NCI-H2227 (cell line): ENCODE measurements at regions not wholly inside any gene's neighbourhood (a gene's known extent, or its start where the extent isn't known, plus 50 kb on each side); places are given as distances from the start of the nearest gene placed in this dataset.

Experiments
- DNase-seq: peaks from one replicate; lab custom pipeline; 2025; ENCODE audit not compliant: unreplicated experiment; lab: John Stamatoyannopoulos, UW

DNA sequence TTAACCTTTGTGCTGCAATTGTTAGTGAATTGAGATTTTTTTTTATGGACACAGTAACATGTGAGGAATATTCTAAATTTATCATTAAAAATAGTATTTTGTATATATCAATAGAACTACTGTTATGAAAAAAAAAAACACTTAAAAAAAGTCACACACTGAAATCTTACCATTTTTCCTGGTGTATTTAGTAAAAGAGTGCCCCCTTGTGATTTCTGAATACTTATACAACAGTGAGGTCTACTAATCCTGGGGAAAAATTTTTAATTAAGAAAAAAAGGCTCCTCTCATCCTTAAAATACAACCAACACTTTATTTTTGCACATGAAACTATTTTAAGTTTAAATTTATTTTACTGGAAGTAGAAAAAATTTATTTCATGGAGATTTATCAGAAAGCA, 56.4 kb upstream of the SPOCK3 start:
- DNase-seq: peak; percentile 1

DNA sequence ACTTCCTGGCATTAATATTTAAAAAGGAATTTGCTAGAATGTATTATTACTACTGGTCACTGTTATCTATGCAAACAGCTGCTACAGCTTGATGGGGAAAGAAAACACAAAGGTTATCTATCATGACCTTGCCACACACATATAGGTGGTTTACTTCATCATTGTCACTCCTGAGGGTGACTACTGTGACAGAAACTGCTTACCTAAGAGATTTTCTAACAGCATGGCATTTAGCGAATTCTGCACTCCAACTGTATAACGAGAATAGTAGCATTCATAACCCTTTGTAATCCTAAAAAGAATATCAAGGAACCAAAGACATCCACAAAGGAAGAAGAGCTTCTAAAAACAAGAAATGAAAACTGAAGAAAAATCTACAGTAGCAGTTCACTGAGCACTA, 74.6 kb upstream of the SPOCK3 start:
- no peak for DNase-seq

DNA sequence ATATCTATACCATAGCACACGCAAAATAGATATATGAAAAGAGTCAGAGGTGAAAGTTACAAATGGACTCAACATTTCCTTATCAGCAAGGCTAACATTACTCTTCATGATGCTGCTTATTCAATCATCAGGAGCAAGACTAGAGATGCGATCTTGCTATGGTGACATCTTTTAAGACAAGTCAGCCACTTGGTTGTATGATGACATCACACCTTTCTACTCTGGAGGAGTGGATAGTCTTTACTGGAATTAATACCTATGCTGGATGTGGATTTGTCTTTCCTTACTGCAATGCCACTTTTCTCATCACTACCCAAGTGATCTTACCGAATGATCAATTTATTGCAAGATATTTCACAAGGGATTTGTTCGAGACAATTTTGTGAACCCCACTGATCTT, 87.0 kb upstream of the SPOCK3 start:
- no peak for DNase-seq

GRCh38 chr4:167339781-167340180, 105.5 kb upstream of the SPOCK3 start:
- DNase-seq: no peak

- DNase-seq: no peak
These were observed 125.4 kb upstream of the SPOCK3 start for GRCh38 chr4:167359711-167360110.

DNA sequence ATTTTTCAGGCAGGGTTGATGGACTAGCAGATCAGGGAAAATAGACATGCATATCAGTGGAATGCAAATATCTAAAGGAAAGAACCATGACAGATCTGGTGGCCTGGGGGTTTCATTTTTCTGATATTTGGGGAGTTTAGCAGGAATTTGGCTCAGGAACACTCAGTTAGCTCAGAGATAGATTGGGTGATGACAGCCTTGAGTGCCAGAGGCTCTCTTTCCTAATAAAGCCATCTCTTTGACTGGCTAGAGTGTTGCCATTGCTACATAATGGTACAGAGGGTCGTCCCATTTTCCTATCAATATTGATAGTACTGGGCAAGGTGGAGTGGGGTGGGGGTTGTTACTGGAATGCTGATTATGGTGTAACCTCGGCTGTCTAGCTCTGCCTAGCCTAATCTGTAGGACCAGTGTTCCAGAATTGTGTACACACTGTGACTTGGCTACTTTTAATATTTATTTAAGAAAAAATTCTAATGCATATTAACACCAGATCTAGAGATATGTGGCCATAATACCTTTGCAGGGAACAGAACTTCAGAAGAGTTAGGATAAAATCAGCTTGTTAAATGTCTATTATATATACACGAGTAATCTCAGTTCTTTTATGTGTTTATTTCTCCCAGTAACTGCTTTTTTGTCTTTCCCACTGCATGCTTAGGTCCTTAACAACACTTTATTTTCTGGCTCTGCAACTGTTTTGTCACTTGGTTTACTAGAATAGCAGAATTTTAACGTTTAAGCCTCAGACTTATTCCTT, 145.0 kb upstream of the SPOCK3 start:
- no peak for DNase-seq

DNA sequence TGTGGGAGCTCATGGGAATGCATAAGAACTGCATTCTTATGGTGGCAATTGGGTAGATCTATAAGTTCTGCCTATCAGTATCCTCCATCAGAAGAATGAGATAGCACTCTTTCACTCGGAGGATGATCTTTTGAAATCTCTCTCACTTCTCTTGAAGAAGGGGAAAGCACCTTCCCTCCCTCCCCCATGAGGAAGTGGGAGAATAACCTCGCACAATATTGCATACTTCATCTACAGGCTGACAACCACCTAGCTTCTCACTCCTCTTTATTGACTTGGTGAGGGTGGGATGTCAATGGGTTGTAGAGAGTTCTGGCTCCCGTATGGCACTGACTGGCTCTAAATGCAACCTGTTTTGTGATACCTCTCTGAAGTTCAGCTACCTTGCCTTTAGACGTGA, 146.7 kb upstream of the SPOCK3 start:
- DNase-seq: no peak

- DNase-seq: no peak
These were observed 149.0 kb upstream of the SPOCK3 start for GRCh38 chr4:167383291-167383690.

- DNase-seq: no peak
These were observed 163.3 kb upstream of the SPOCK3 start for GRCh38 chr4:167397586-167397985.

GRCh38 chr4:167399201-167399600, 164.9 kb upstream of the SPOCK3 start:
- DNase-seq: no peak

GRCh38 chr4:167406181-167406580, 171.9 kb upstream of the SPOCK3 start:
- DNase-seq: no peak

- DNase-seq: no peak
These were observed 181.2 kb upstream of the SPOCK3 start for GRCh38 chr4:167415461-167415860.

GRCh38 chr4:167419468-167420140, 185.3 kb upstream of the SPOCK3 start:
- no peak for DNase-seq

DNA sequence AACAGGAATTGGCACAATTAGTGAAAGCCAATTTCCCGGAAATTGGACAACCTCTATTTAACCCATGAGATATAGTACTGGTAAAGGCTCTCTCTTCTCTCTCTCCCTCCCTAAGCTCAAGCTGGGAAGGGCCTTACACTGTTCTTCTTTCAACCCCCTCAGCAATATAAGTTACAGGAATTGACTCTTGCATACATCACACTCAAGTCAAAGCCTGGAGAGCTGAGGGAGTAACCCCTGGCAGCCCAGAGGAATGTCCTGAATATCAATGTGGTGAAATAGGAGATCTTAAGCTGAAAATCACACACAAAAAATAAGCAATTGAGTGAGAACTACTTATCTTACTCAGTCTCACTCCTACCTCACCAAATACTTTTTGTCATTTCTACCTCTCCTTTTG, 186.9 kb upstream of the SPOCK3 start:
- no peak for DNase-seq

GRCh38 chr4:167424341-167425256, 190.3 kb upstream of the SPOCK3 start:
- DNase-seq: no peak

- no peak for DNase-seq
These were observed 193.9 kb upstream of the SPOCK3 start for GRCh38 chr4:167428156-167428555.

DNA sequence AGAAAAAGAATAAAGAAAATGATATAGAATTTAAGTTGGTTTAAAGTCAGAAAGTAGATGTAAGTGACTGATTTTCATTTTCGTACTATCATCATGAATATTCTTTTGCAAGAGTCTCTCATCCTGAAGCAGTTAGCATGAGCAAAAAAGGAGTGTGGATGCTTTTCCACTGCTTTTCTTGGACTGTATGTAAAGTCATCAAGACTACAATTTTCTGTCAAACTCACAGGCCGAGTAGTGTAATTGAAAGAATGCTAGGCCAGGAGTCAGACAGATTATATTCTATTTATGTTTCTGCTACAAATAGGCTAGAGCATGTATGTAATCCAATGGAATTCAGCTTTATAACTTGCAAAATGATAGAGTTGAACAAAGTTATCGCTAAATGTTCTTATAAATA, 197.1 kb upstream of the SPOCK3 start:
- DNase-seq: no peak

GRCh38 chr4:167435786-167436185, 201.5 kb upstream of the SPOCK3 start:
- no peak for DNase-seq

DNA sequence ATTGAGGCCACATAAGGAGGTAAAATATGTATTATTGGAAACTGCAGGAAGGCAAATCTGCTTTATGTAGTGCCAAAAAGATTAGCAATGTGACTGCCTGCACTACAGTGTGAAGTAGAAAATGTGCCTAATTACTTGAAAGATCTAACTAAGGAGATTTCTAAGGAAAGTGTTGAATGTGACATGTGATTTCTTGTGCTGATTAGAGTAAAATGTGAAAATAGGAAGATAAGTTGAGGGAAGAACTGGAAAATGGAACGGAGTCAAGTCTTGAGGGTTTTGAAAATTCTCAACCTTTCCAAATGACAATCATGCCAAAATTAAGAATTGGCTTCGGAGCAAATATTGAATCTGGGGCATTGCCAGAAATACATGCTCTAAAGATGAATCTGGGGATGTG, 209.5 kb upstream of the SPOCK3 start:
- no peak for DNase-seq

DNA sequence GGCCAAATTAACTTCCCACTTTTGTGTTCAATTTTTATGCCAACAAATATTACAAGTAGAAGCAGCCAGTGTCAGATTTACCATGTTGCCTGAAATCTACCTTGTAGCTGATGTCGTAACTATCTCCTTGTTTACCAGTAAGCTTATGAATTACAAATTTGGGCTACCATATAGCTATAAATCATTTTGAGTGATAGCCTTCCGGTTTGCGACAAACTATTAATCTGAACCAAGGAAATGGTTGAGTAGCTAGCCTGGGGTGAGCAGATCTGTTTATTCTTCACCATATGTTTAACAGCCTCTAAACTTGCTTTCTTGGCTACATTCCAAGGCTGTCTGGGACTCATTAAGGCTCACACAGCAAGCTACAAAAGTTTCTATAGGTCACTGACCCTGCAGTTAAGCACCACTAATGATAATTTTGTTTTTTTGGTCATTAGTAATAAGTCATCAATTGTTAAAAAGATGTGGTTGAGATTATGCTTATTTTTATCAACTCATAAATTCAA, 218.7 kb upstream of the SPOCK3 start:
- DNase-seq: no peak

GRCh38 chr4:167456619-167457018, 222.3 kb upstream of the SPOCK3 start:
- no peak for DNase-seq

DNA sequence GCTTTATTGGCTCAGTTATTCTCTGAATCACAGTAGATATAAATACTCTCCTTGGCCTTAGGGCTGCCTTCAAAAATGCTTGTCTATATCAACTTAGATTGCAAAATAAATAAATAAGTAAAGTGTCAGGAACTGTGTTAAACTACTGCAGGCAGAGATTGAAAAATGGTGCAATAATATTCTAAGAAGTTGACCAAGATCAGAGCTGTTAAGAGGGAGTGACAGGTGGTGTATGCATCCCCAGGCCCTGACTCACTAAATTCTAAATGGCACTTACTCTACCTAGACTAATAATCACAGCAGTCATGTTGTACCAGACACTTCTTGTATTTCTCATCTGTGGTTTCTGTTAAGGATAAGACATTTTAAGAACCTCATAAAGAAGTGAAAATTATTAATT, 235.1 kb upstream of the SPOCK3 start:
- no peak for DNase-seq
